ENCODE measurements at regions not wholly inside any gene's neighbourhood (a gene's known extent, or its start where the extent isn't known, plus 50 kb on each side); places are given as distances from the start of the nearest gene placed in this dataset.

- Histone ChIP-seq H3K4me1 (peaks cover 0 to 10% (median 0%) of the 10 kb centered on the region in 4 donors), H3K27ac (peak overlapping the region in 2 of 4 donors; percentile 63 to 79), H3K9me3 (peaks cover 0 to 4% (median 0%) of the 10 kb centered on the region in 4 donors), H3K4me3 (no peak overlapping the region), H3K36me3 (no peaks in the 10 kb centered on the region), H3K27me3 (no peaks in the 10 kb centered on the region)
- no peak for DNase-seq (ENCODE audit: low spot score in 2 of 2)
- no peak for TF ChIP-seq POLR2A (IDR thresholded peaks at IDR 0.05)
- no peak for TF ChIP-seq EP300 (IDR thresholded peaks at IDR 0.05)
- TF ChIP-seq CTCF (IDR thresholded peaks at IDR 0.05) = no peak
These were observed 80.1 kb upstream of the LPAR1 start for GRCh38 chr9:111118256-111118948.

GRCh38 chr9:111114486-111114885, 76.2 kb upstream of the LPAR1 start:
- H3K27ac ChIP-seq = no peak overlapping the region
- WGBS, 2 donors = 42 to 51% methylated on average over 1 of the region's 1 CpG
- no peaks in the 10 kb centered on the region for H3K36me3 ChIP-seq
- H3K9me3 ChIP-seq = peaks cover 0 to 2% (median 0%) of the 10 kb centered on the region in 4 donors
- peaks cover 0 to 10% (median 0%) of the 10 kb centered on the region in 4 donors for H3K4me1 ChIP-seq
- H3K27me3 ChIP-seq = no peaks in the 10 kb centered on the region
- TF ChIP-seq EP300 (IDR thresholded peaks at IDR 0.05) = no peak
- TF ChIP-seq CTCF (IDR thresholded peaks at IDR 0.05) = no peak
- TF ChIP-seq POLR2A (IDR thresholded peaks at IDR 0.05) = no peak
- no peak for DNase-seq (ENCODE audit: low spot score in 2 of 2)
- no peak overlapping the region for H3K4me3 ChIP-seq

DNA sequence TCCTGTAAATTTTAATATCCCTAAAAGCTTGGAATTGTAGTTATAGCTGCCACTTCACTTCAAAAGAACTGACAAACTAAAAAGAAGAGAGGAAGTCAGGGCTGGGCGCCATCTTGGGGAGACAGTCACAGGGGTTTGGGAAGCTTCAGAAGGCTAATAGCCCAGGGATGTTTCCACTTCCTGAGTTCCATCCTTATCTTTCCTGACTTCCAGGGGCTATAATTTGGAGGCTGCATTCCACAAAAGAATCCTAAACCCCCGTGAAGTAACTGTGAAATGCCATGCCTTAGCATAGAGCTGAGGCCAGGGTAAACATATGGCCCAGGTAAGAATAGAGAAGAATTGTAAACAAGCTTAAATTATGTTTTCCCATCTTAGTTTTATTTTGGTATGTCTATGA, 75.4 kb upstream of the LPAR1 start:
- no peak overlapping the region for H3K27ac ChIP-seq
- TF ChIP-seq POLR2A (IDR thresholded peaks at IDR 0.05) (no peak), EP300 (IDR thresholded peaks at IDR 0.05) (no peak), CTCF (IDR thresholded peaks at IDR 0.05) (no peak)

DNA sequence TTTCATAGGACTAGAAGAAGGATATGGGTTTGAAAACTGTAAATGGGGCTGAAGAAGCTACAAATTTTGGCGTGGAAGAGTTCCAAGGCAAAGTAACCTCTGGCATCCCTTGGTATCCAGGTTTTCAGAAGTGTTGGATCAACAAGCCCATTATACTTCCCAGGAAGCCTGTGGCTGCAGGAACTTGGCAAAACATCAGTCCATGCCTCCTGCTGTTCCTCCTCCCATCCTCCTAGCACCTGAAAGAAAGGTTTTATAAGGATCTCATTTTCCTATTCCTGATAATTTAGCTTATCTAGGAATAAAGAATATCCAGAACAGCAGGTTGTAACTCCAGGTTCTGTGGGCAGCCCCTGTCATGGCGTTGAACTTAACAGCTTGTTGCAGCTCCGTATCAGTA, 72.5 kb upstream of the LPAR1 start:
- no peak for DNase-seq (ENCODE audit: low spot score in 2 of 2)
- no peak overlapping the region for H3K27ac ChIP-seq
- no peak for TF ChIP-seq POLR2A (IDR thresholded peaks at IDR 0.05)
- no peak for TF ChIP-seq EP300 (IDR thresholded peaks at IDR 0.05)
- no peak for TF ChIP-seq CTCF (IDR thresholded peaks at IDR 0.05)
- no peaks in the 10 kb centered on the region for H3K4me1 ChIP-seq
- no peaks in the 10 kb centered on the region for H3K9me3 ChIP-seq
- H3K36me3 ChIP-seq = no peaks in the 10 kb centered on the region
- H3K4me3 ChIP-seq = no peak overlapping the region
- no peaks in the 10 kb centered on the region for H3K27me3 ChIP-seq
- WGBS, 2 donors = 92 to 94% methylated on average over 3 of the region's 3 CpGs

More for the DNA sequence above, 75.4 kb upstream of the LPAR1 start:
- H3K9me3 ChIP-seq = no peaks in the 10 kb centered on the region
- peaks cover 0 to 10% (median 0%) of the 10 kb centered on the region in 4 donors for H3K4me1 ChIP-seq
- 95 to 96% methylated on average over 2 of the region's 2 CpGs for WGBS, 2 donors
- H3K4me3 ChIP-seq = no peak overlapping the region
- DNase-seq (ENCODE audit: low spot score in 2 of 2) = no peak
- no peaks in the 10 kb centered on the region for H3K36me3 ChIP-seq
- no peaks in the 10 kb centered on the region for H3K27me3 ChIP-seq

DNA sequence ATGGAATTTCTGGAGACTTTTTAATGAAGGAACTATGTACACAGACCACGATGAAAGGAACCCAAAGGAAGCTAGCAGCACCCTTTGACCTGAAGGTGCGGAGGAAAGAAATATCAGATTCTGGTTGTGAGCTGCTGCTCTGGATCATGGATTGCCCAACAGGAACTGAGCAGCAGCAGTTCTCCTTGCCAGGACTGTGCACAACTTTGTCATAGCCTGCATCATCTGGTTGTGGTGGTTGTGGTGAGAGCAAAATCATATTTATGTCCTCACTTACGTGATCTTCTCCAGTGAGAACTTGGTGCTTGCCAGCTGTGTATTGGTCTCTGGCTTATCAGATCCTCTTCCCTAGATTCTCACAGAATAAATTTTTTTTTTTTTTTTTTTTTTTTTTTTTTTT, 70.7 kb upstream of the LPAR1 start:
- Histone ChIP-seq H3K27ac (no peak overlapping the region), H3K4me3 (no peak overlapping the region), H3K27me3 (no peaks in the 10 kb centered on the region), H3K4me1 (no peaks in the 10 kb centered on the region), H3K36me3 (no peaks in the 10 kb centered on the region), H3K9me3 (no peaks in the 10 kb centered on the region)
- no peak for DNase-seq (ENCODE audit: low spot score in 2 of 2)
- WGBS, 2 donors = 91% methylated on average over 3 of the region's 3 CpGs
- no peak for TF ChIP-seq CTCF (IDR thresholded peaks at IDR 0.05)
- no peak for TF ChIP-seq POLR2A (IDR thresholded peaks at IDR 0.05)
- no peak for TF ChIP-seq EP300 (IDR thresholded peaks at IDR 0.05)
